ENCODE measurements at regions not wholly inside any gene's neighbourhood (a gene's known extent, or its start where the extent isn't known, plus 50 kb on each side); places are given as distances from the start of the nearest gene placed in this dataset.
A peak's percentile ranks its signal among the peaks of the same experiment; 100 is the strongest.

- intact Hi-C loops (cut with DNase I; ENCODE audit: low total_unique reads): no loop called here
- Histone ChIP-seq H3K9me3 (no peaks in the 10 kb centered on the region), H3K4me3 (no peak overlapping the region), H3K27me3 (no peaks in the 10 kb centered on the region), H3K36me3 (ENCODE audit: low read depth, missing control alignments) (no peaks in the 10 kb centered on the region), H3K4me1 (peaks cover 19% of the 10 kb centered on the region), H3K27ac (no peak overlapping the region)
- TF ChIP-seq POLR2A (IDR thresholded peaks at IDR 0.05): no peak
- TF ChIP-seq, protein P1, sequence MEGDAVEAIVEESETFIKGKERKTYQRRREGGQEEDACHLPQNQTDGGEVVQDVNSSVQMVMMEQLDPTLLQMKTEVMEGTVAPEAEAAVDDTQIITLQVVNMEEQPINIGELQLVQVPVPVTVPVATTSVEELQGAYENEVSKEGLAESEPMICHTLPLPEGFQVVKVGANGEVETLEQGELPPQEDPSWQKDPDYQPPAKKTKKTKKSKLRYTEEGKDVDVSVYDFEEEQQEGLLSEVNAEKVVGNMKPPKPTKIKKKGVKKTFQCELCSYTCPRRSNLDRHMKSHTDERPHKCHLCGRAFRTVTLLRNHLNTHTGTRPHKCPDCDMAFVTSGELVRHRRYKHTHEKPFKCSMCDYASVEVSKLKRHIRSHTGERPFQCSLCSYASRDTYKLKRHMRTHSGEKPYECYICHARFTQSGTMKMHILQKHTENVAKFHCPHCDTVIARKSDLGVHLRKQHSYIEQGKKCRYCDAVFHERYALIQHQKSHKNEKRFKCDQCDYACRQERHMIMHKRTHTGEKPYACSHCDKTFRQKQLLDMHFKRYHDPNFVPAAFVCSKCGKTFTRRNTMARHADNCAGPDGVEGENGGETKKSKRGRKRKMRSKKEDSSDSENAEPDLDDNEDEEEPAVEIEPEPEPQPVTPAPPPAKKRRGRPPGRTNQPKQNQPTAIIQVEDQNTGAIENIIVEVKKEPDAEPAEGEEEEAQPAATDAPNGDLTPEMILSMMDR (IDR thresholded peaks at IDR 0.05): no peak
- 69 to 84% methylated on average over 11 of the region's 11 CpGs for WGBS, 2 donors
- DNase-seq: no peak
Observed at GRCh38 chr13:29947839-29948238, 97.4 kb upstream of the UBL3 start.

DNA sequence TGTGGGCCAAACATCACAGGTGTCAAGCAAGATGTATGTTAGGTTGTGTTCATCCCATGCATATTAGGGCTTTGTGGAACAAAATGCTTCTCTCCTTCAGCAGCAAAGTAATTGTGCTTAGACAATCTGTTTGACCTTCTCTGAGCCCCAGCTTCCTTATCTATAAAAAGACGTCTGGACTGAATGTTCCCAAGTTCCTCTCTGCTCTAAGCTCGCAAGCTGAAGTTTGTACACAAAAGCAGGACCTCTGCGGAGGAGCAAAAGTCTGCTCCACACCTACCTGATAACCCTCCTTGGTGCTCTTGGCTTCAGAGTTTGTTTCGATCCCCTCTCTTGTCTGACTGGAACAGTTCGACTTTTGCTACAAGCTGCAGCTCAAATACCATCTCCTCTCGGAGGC lies 95.7 kb upstream of the UBL3 start:
- Histone ChIP-seq H3K36me3 (ENCODE audit: low read depth, missing control alignments) (no peaks in the 10 kb centered on the region), H3K4me1 (peaks cover 19% of the 10 kb centered on the region), H3K4me3 (no peak overlapping the region), H3K9me3 (no peaks in the 10 kb centered on the region), H3K27me3 (no peaks in the 10 kb centered on the region), H3K27ac (peak overlapping the region in 1 of 2 donors; percentile 69)
- intact Hi-C loops (cut with DNase I; ENCODE audit: low total_unique reads): no loop called here
- TF ChIP-seq, protein P1 (IDR thresholded peaks at IDR 0.05): no peak
- no peak for TF ChIP-seq POLR2A (IDR thresholded peaks at IDR 0.05)
- 26 to 31% methylated on average over 6 of the region's 6 CpGs for WGBS, 2 donors
- DNase-seq: peak; percentile 45

- WGBS, 2 donors: 72 to 75% methylated on average over 8 of the region's 8 CpGs
- no peak overlapping the region for H3K4me3 ChIP-seq
- H3K9me3 ChIP-seq: no peaks in the 10 kb centered on the region
- no peaks in the 10 kb centered on the region for H3K36me3 ChIP-seq (ENCODE audit: low read depth, missing control alignments)
- no peaks in the 10 kb centered on the region for H3K27me3 ChIP-seq
- no peak overlapping the region for H3K27ac ChIP-seq
- no peak for DNase-seq
- peaks cover 18% of the 10 kb centered on the region for H3K4me1 ChIP-seq
- no peak for TF ChIP-seq POLR2A (IDR thresholded peaks at IDR 0.05)
- TF ChIP-seq, protein P1 (IDR thresholded peaks at IDR 0.05): no peak
- intact Hi-C loops (cut with DNase I; ENCODE audit: low total_unique reads): no loop called here
Observed at GRCh38 chr13:29943686-29944085, 93.3 kb upstream of the UBL3 start.

- Histone ChIP-seq H3K9me3 (no peaks in the 10 kb centered on the region), H3K36me3 (ENCODE audit: low read depth, missing control alignments) (no peaks in the 10 kb centered on the region), H3K27me3 (no peaks in the 10 kb centered on the region), H3K27ac (no peak overlapping the region), H3K4me3 (no peak overlapping the region), H3K4me1 (peaks cover 15% of the 10 kb centered on the region)
- 64 to 68% methylated on average over 2 of the region's 2 CpGs for WGBS, 2 donors
- TF ChIP-seq POLR2A (IDR thresholded peaks at IDR 0.05): no peak
- TF ChIP-seq, protein P1 (IDR thresholded peaks at IDR 0.05): no peak
- intact Hi-C loops (cut with DNase I; ENCODE audit: low total_unique reads): no loop called here
- no peak for DNase-seq
Observed at GRCh38 chr13:29943273-29943672, 92.9 kb upstream of the UBL3 start.

GRCh38 chr13:29940715-29941114 lies 90.3 kb upstream of the UBL3 start:
- intact Hi-C loops (cut with DNase I; ENCODE audit: low total_unique reads): no loop called here
- no peak for DNase-seq
- Histone ChIP-seq H3K36me3 (ENCODE audit: low read depth, missing control alignments) (no peaks in the 10 kb centered on the region), H3K27me3 (no peaks in the 10 kb centered on the region), H3K9me3 (no peaks in the 10 kb centered on the region), H3K4me3 (no peak overlapping the region), H3K4me1 (peaks cover 3% of the 10 kb centered on the region), H3K27ac (no peak overlapping the region)
- TF ChIP-seq, protein P1 (IDR thresholded peaks at IDR 0.05): no peak
- no peak for TF ChIP-seq POLR2A (IDR thresholded peaks at IDR 0.05)
- WGBS, 2 donors: 72 to 79% methylated on average over 1 of the region's 1 CpG
